ENCODE measurements at regions not wholly inside any gene's neighbourhood (a gene's known extent, or its start where the extent isn't known, plus 50 kb on each side); places are given as distances from the start of the nearest gene placed in this dataset.

- no peak overlapping the region for H3K4me3 Mint-ChIP-seq (ENCODE audit: unreplicated experiment)
- no peak for DNase-seq
- H3K27ac Mint-ChIP-seq (ENCODE audit: unreplicated experiment), result no peak overlapping the region
- TF ChIP-seq CTCF (IDR thresholded peaks at IDR 0.05; ENCODE audit: insufficient read depth in 1 of 2, low read depth in 1 of 2, low read length in 1 of 2, severe bottlenecking in 1 of 2, unreplicated experiment in 1 of 2), result no peak
- Histone ChIP-seq H3K27me3 (replicated peaks; ENCODE audit: control insufficient read depth, insufficient read depth, low read length) (no peaks in the 10 kb centered on the region; the same call in 1 of the 2 replicates), H3K4me3 (ENCODE audit: low read depth, low read length) (no peak overlapping the region), H3K4me1 (no peaks in the 10 kb centered on the region), H3K9me3 (no peaks in the 10 kb centered on the region), H3K36me3 (ENCODE audit: control insufficient read depth, insufficient read depth, low read length) (no peaks in the 10 kb centered on the region)
- CTCF ChIA-PET, result no interaction called here
- intact Hi-C loops (cut with micrococcal nuclease; ENCODE audit: unreplicated experiment), result no loop called here
- BruUV-seq (replicated peaks), result no TSS peak
- H3K36me3 Mint-ChIP-seq (ENCODE audit: insufficient read depth, unreplicated experiment), result no peaks in the 10 kb centered on the region
- no peaks in the 10 kb centered on the region for H3K4me1 Mint-ChIP-seq (ENCODE audit: low read depth, unreplicated experiment)
- H3K9me3 Mint-ChIP-seq (ENCODE audit: unreplicated experiment), result no peaks in the 10 kb centered on the region
- H3K27me3 Mint-ChIP-seq (ENCODE audit: insufficient read depth, unreplicated experiment), result peaks cover 3% of the 10 kb centered on the region
- POLR2A ChIA-PET, result no interaction called here
Observed at GRCh38 chr4:23978002-23978401, 88.2 kb upstream of the PPARGC1A start.

GRCh38 chr4:23976423-23976822 is 86.6 kb upstream of the PPARGC1A start:
- no peaks in the 10 kb centered on the region for H3K4me1 Mint-ChIP-seq (ENCODE audit: low read depth, unreplicated experiment)
- CTCF ChIA-PET, result no interaction called here

GRCh38 chr4:23973308-23973855 is 83.5 kb upstream of the PPARGC1A start:
- peaks cover 2% of the 10 kb centered on the region for H3K27me3 Mint-ChIP-seq (ENCODE audit: insufficient read depth, unreplicated experiment)
- POLR2A ChIA-PET, result no interaction called here
- H3K27me3 ChIP-seq (replicated peaks; ENCODE audit: control insufficient read depth, insufficient read depth, low read length), result no peaks in the 10 kb centered on the region
- H3K36me3 Mint-ChIP-seq (ENCODE audit: insufficient read depth, unreplicated experiment), result no peaks in the 10 kb centered on the region
- no peak overlapping the region for H3K27ac Mint-ChIP-seq (ENCODE audit: unreplicated experiment)
- no peak for DNase-seq
- H3K9me3 ChIP-seq, result no peaks in the 10 kb centered on the region
- H3K9me3 Mint-ChIP-seq (ENCODE audit: unreplicated experiment), result no peaks in the 10 kb centered on the region
- no peaks in the 10 kb centered on the region for H3K4me1 ChIP-seq
- H3K4me3 Mint-ChIP-seq (ENCODE audit: unreplicated experiment), result no peak overlapping the region
- TF ChIP-seq CTCF (IDR thresholded peaks at IDR 0.05; ENCODE audit: insufficient read depth in 1 of 2, low read depth in 1 of 2, low read length in 1 of 2, severe bottlenecking in 1 of 2, unreplicated experiment in 1 of 2), result no peak
- CTCF ChIA-PET, result no interaction called here
- no peaks in the 10 kb centered on the region for H3K36me3 ChIP-seq (ENCODE audit: control insufficient read depth, insufficient read depth, low read length)
- intact Hi-C loops (cut with micrococcal nuclease; ENCODE audit: unreplicated experiment), result no loop called here
- BruUV-seq (replicated peaks), result no TSS peak
- H3K4me3 ChIP-seq (ENCODE audit: low read depth, low read length), result no peak overlapping the region
- no peaks in the 10 kb centered on the region for H3K4me1 Mint-ChIP-seq (ENCODE audit: low read depth, unreplicated experiment)

More at GRCh38 chr4:23976423-23976822, 86.6 kb upstream of the PPARGC1A start:
- no TSS peak for BruUV-seq (replicated peaks)
- Mint-ChIP-seq H3K9me3 (ENCODE audit: unreplicated experiment) (no peaks in the 10 kb centered on the region), H3K36me3 (ENCODE audit: insufficient read depth, unreplicated experiment) (no peaks in the 10 kb centered on the region), H3K27me3 (ENCODE audit: insufficient read depth, unreplicated experiment) (peaks cover 3% of the 10 kb centered on the region), H3K4me3 (ENCODE audit: unreplicated experiment) (no peak overlapping the region), H3K27ac (ENCODE audit: unreplicated experiment) (no peak overlapping the region)
- no peaks in the 10 kb centered on the region for H3K36me3 ChIP-seq (ENCODE audit: control insufficient read depth, insufficient read depth, low read length)
- TF ChIP-seq CTCF (IDR thresholded peaks at IDR 0.05; ENCODE audit: insufficient read depth in 1 of 2, low read depth in 1 of 2, low read length in 1 of 2, severe bottlenecking in 1 of 2, unreplicated experiment in 1 of 2), result no peak
- intact Hi-C loops (cut with micrococcal nuclease; ENCODE audit: unreplicated experiment), result no loop called here
- H3K9me3 ChIP-seq, result no peaks in the 10 kb centered on the region
- H3K27me3 ChIP-seq (replicated peaks; ENCODE audit: control insufficient read depth, insufficient read depth, low read length), result no peaks in the 10 kb centered on the region; the same call in 1 of the 2 replicates
- no peak overlapping the region for H3K4me3 ChIP-seq (ENCODE audit: low read depth, low read length)
- DNase-seq, result no peak
- H3K4me1 ChIP-seq, result no peaks in the 10 kb centered on the region
- POLR2A ChIA-PET, result no interaction called here
